ENCODE measurements at regions not wholly inside any gene's neighbourhood (a gene's known extent, or its start where the extent isn't known, plus 50 kb on each side); places are given as distances from the start of the nearest gene placed in this dataset.

DNA sequence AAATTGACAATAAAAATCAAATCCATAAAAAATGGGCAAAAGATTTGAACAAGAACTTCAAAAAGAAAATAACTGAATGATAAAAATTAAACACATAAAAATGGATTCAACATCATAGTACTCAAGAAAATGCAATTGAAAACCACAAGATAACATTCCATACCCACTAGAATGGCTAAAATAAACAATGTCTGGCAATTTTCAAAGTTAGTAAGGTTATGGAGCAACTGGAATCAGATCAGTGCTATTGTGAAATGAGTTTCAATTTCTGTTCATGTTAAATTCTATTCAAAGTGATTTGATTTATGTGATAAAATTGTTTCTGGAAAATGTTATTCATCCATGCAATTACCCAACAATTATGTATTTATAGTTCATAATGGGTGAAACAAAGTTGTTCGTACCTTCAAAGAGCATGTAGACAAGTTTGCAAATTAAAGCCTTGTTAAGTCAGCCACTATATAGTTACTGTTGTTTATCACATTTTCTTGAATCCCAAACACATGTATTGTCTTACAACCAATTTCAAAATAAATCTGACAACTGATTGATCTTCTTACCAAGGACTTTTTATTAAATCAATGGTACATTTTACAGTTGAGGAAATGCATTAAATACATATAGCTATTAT lies 151.5 kb upstream of the CENPW start:
- H3K27ac Mint-ChIP-seq (ENCODE audit: low read depth, unreplicated experiment): peak overlapping the region; percentile 31
- peak; percentile 75 for DNase-seq (ENCODE audit: unreplicated experiment)
- ChIA-PET POLR2A (interaction anchor here (0.9 kb wide), 1 partner anchor 69 kb away, joined by 4 read pairs; no protein-coding TSS in a partner anchor), CTCF (interaction anchor here (0.6 to 0.7 kb wide), 2 partner anchors 75 to 155 kb away, joined by 4 to 5 read pairs; no protein-coding TSS in a partner anchor)
- H3K36me3 Mint-ChIP-seq (ENCODE audit: insufficient read depth, unreplicated experiment): no peaks in the 10 kb centered on the region
- TF ChIP-seq, protein P1, sequence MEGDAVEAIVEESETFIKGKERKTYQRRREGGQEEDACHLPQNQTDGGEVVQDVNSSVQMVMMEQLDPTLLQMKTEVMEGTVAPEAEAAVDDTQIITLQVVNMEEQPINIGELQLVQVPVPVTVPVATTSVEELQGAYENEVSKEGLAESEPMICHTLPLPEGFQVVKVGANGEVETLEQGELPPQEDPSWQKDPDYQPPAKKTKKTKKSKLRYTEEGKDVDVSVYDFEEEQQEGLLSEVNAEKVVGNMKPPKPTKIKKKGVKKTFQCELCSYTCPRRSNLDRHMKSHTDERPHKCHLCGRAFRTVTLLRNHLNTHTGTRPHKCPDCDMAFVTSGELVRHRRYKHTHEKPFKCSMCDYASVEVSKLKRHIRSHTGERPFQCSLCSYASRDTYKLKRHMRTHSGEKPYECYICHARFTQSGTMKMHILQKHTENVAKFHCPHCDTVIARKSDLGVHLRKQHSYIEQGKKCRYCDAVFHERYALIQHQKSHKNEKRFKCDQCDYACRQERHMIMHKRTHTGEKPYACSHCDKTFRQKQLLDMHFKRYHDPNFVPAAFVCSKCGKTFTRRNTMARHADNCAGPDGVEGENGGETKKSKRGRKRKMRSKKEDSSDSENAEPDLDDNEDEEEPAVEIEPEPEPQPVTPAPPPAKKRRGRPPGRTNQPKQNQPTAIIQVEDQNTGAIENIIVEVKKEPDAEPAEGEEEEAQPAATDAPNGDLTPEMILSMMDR (IDR thresholded peaks at IDR 0.05; ENCODE audit: unreplicated experiment): no peak
- intact Hi-C loops (cut with micrococcal nuclease): no loop called here
- H3K4me1 Mint-ChIP-seq (ENCODE audit: insufficient read depth, unreplicated experiment): peaks cover 6% of the 10 kb centered on the region
- no peaks in the 10 kb centered on the region for H3K27me3 Mint-ChIP-seq (ENCODE audit: insufficient read depth, unreplicated experiment)
- no peaks in the 10 kb centered on the region for H3K9me3 Mint-ChIP-seq (ENCODE audit: unreplicated experiment)
- BruUV-seq (replicated peaks): no TSS peak
- H3K4me3 Mint-ChIP-seq (ENCODE audit: unreplicated experiment): no peak overlapping the region

DNA sequence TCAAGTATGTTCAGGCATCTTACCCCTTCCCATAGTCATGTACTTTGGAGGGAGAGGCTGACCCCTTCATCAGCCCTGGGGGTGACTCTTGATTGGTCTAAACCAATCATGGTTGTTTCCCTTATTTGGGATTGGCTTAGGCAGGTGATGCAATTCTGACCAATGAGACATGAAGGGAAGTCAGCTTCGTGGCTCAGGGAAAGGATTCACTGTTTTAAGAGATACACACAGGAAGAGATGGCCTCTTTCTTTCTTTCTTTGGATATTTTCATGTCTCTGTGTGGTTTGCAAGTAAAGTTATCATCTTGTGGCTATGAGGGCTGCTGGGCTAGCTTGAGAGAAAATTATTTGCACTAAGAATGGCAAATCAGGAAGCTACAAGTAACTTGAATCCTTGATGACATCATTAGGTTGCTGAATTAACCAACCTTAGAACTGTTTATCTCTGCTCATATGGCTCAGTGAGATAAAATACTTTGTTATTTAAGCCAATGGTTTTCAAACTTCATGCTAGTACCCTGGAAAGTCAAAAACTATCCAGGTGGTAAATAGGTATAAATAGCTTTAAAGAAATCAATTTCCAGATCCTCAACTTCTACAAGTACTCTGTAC lies 144.2 kb upstream of the CENPW start:
- ChIA-PET POLR2A (interaction anchor here (0.6 kb wide), 1 partner anchor 581 kb away, joined by 3 read pairs; no protein-coding TSS in a partner anchor), CTCF (interaction anchor here (0.6 kb wide), 1 partner anchor 131 kb away, joined by 4 read pairs; no protein-coding TSS in a partner anchor)
- intact Hi-C loops (cut with micrococcal nuclease): no loop called here
- DNase-seq (ENCODE audit: unreplicated experiment): no peak
- Mint-ChIP-seq H3K27me3 (ENCODE audit: insufficient read depth, unreplicated experiment) (no peaks in the 10 kb centered on the region), H3K4me1 (ENCODE audit: insufficient read depth, unreplicated experiment) (no peaks in the 10 kb centered on the region), H3K4me3 (ENCODE audit: unreplicated experiment) (no peak overlapping the region), H3K27ac (ENCODE audit: low read depth, unreplicated experiment) (no peak overlapping the region), H3K36me3 (ENCODE audit: insufficient read depth, unreplicated experiment) (no peaks in the 10 kb centered on the region), H3K9me3 (ENCODE audit: unreplicated experiment) (no peaks in the 10 kb centered on the region)
- no TSS peak for BruUV-seq (replicated peaks)
- TF ChIP-seq, protein P1 (IDR thresholded peaks at IDR 0.05; ENCODE audit: unreplicated experiment): no peak

DNA sequence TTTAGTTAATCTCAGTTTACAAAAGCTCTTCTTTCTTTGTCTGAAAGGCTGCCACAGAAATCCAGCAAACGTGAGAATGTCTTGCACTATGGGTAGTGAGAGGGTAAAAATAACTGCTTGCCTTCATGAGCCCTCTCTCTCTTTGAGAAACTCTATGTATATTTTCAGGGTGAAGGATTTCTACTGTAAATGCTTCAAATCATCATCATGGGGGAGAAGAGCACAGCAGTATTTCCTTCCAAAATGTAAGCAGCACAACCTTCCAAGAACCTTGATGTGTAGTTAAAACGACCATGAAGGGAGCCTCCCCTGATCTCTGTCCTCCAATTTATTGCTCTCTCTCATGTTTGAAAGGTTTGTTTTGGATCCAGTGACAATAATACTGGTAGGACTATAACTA lies 141.3 kb upstream of the CENPW start:
- Mint-ChIP-seq H3K27me3 (ENCODE audit: insufficient read depth, unreplicated experiment) (no peaks in the 10 kb centered on the region), H3K4me1 (ENCODE audit: insufficient read depth, unreplicated experiment) (no peaks in the 10 kb centered on the region), H3K9me3 (ENCODE audit: unreplicated experiment) (no peaks in the 10 kb centered on the region), H3K27ac (ENCODE audit: low read depth, unreplicated experiment) (no peak overlapping the region), H3K36me3 (ENCODE audit: insufficient read depth, unreplicated experiment) (no peaks in the 10 kb centered on the region), H3K4me3 (ENCODE audit: unreplicated experiment) (no peak overlapping the region)
- TF ChIP-seq, protein P1 (IDR thresholded peaks at IDR 0.05; ENCODE audit: unreplicated experiment): no peak
- no TSS peak for BruUV-seq (replicated peaks)
- CTCF ChIA-PET: no interaction called here
- DNase-seq (ENCODE audit: unreplicated experiment): no peak
- intact Hi-C loops (cut with micrococcal nuclease): no loop called here
- POLR2A ChIA-PET: no interaction called here

DNA sequence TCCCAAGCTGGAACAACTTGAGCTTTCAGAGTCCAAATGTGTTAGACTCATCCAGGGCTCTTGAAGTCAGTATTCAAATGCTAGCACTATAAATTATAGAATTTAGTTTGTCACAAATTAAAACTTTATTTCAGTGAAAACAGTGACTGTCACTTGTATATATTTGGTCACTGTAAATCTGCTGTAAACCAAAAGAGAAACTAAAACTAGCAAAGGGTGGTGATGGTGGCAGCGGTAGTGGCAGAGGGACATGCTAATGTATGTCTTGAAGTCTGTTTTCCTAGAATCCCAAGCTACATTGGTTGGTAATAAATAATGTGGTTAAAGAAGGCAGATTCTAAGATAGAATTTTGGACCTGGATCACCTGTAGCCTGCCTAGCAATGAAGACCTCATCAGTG lies 140.4 kb upstream of the CENPW start:
- ChIA-PET POLR2A (no interaction called here), CTCF (no interaction called here)
- Mint-ChIP-seq H3K27me3 (ENCODE audit: insufficient read depth, unreplicated experiment) (no peaks in the 10 kb centered on the region), H3K36me3 (ENCODE audit: insufficient read depth, unreplicated experiment) (no peaks in the 10 kb centered on the region), H3K4me3 (ENCODE audit: unreplicated experiment) (no peak overlapping the region), H3K4me1 (ENCODE audit: insufficient read depth, unreplicated experiment) (no peaks in the 10 kb centered on the region), H3K9me3 (ENCODE audit: unreplicated experiment) (no peaks in the 10 kb centered on the region), H3K27ac (ENCODE audit: low read depth, unreplicated experiment) (no peak overlapping the region)
- BruUV-seq (replicated peaks): no TSS peak
- intact Hi-C loops (cut with micrococcal nuclease): no loop called here
- TF ChIP-seq, protein P1 (IDR thresholded peaks at IDR 0.05; ENCODE audit: unreplicated experiment): no peak
- no peak for DNase-seq (ENCODE audit: unreplicated experiment)
